ENCODE measurements at regions not wholly inside any gene's neighbourhood (a gene's known extent, or its start where the extent isn't known, plus 50 kb on each side); places are given as distances from the start of the nearest gene placed in this dataset.
"Not testable (repeated sequence)": the region's sequence is repeated elsewhere in the genome, so short reads cannot be mapped to it uniquely, and the experiment has no call there.

- Histone ChIP-seq H3K27me3 (ENCODE audit: control insufficient read depth in 2 of 2, insufficient read depth in 2 of 2, low read length in 2 of 2) (no peaks in the 10 kb centered on the region), H3K9me1 (replicated peaks; ENCODE audit: control insufficient read depth, extremely low read depth, insufficient read depth, low read length) (no peaks in the 10 kb centered on the region), H3K27ac (ENCODE audit: insufficient read depth, low read depth, low read length) (no peak overlapping the region), H4K20me1 (replicated peaks; ENCODE audit: control insufficient read depth, extremely low read depth, insufficient read depth, low read length) (no peaks in the 10 kb centered on the region), H3K9me3 (replicated peaks; ENCODE audit: control insufficient read depth, insufficient read depth, low read length) (no peaks in the 10 kb centered on the region), H3K9ac (replicated peaks; ENCODE audit: extremely low read depth, insufficient read depth, low read length) (no peak overlapping the region), H3K79me2 (ENCODE audit: control insufficient read depth, insufficient read depth, low read length) (no peaks in the 10 kb centered on the region), H3K4me1 (ENCODE audit: control insufficient read depth, extremely low read depth, insufficient read depth, low read length) (no peaks in the 10 kb centered on the region), H3K4me3 (replicated peaks in 1 of 3; ENCODE audit: insufficient read depth in 1 of 3, low read depth in 1 of 3, low read length in 3 of 3) (no peak overlapping the region), H2AFZ (ENCODE audit: low read depth, low read length) (no peak overlapping the region), H3K4me2 (ENCODE audit: insufficient read depth, low read length) (no peak overlapping the region), H3K36me3 (ENCODE audit: control insufficient read depth in 2 of 2, extremely low read depth in 1 of 2, insufficient read depth in 2 of 2, low read length in 2 of 2) (no peaks in the 10 kb centered on the region)
- CTCF ChIA-PET, result interaction anchor here (1.3 kb wide), 1 partner anchor 10 kb away, joined by 3 read pairs; no protein-coding TSS in a partner anchor
- no TSS peak for BruUV-seq (replicated peaks)
- dilution Hi-C loops (cut with MboI; ENCODE audit: extremely low pct_ligation_motif_present, low sequenced_read_pairs), result no loop called here
- TF ChIP-seq POLR2AphosphoS5 (IDR thresholded peaks at IDR 0.05; ENCODE audit: insufficient read depth, low read depth, low read length) (no peak), GATA2 (IDR thresholded peaks at IDR 0.05; ENCODE audit: insufficient read depth, insufficient read length, low read depth, low read length) (no peak), FOS (IDR thresholded peaks at IDR 0.05; ENCODE audit: borderline replicate concordance, insufficient read depth, low read length) (no peak), MAX (IDR thresholded peaks at IDR 0.05; ENCODE audit: insufficient read depth, insufficient read length) (no peak), MYC (IDR thresholded peaks at IDR 0.05; ENCODE audit: low read depth, low read length) (no peak), CTCF (IDR thresholded peaks at IDR 0.05; ENCODE audit: extremely low read depth in 1 of 2, insufficient read depth in 1 of 2, low read depth in 1 of 2, low read length in 2 of 2) (no peak), POLR2A (IDR thresholded peaks at IDR 0.05; ENCODE audit: low read depth, low read length) (no peak), JUN (IDR thresholded peaks at IDR 0.05; ENCODE audit: borderline replicate concordance, insufficient read depth, insufficient read length, low read depth) (no peak), EZH2 (IDR thresholded peaks at IDR 0.05; ENCODE audit: borderline replicate concordance, low read depth, low read length, severe bottlenecking) (no peak)
- FAIRE-seq (no peak), DNase-seq (ENCODE audit: low read depth, low spot score) (no peak)
- POLR2A ChIA-PET, result no interaction called here
- intact Hi-C loops (cut with micrococcal nuclease), result no loop called here
These were observed 157.8 kb downstream of the C1D start for GRCh38 chr2:67904966-67905365.

GRCh38 chr2:67906547-67906946 lies 156.3 kb downstream of the C1D start:
- H2AFZ ChIP-seq (ENCODE audit: low read depth, low read length); POLR2A ChIA-PET; dilution Hi-C loops (cut with MboI; ENCODE audit: extremely low pct_ligation_motif_present, low sequenced_read_pairs); H3K27me3 ChIP-seq (ENCODE audit: control insufficient read depth in 2 of 2, insufficient read depth in 2 of 2, low read length in 2 of 2); H3K36me3 ChIP-seq (ENCODE audit: control insufficient read depth in 2 of 2, extremely low read depth in 1 of 2, insufficient read depth in 2 of 2, low read length in 2 of 2); intact Hi-C loops (cut with micrococcal nuclease); BruUV-seq (replicated peaks); H3K4me3 ChIP-seq (replicated peaks in 1 of 3; ENCODE audit: insufficient read depth in 1 of 3, low read depth in 1 of 3, low read length in 3 of 3); DNase-seq (ENCODE audit: low read depth, low spot score); H3K9me1 ChIP-seq (replicated peaks; ENCODE audit: control insufficient read depth, extremely low read depth, insufficient read depth, low read length); H3K4me1 ChIP-seq (ENCODE audit: control insufficient read depth, extremely low read depth, insufficient read depth, low read length); H3K9ac ChIP-seq (replicated peaks; ENCODE audit: extremely low read depth, insufficient read depth, low read length); FAIRE-seq; H3K27ac ChIP-seq (ENCODE audit: insufficient read depth, low read depth, low read length); H4K20me1 ChIP-seq (replicated peaks; ENCODE audit: control insufficient read depth, extremely low read depth, insufficient read depth, low read length); H3K9me3 ChIP-seq (replicated peaks; ENCODE audit: control insufficient read depth, insufficient read depth, low read length); H3K4me2 ChIP-seq (ENCODE audit: insufficient read depth, low read length); H3K79me2 ChIP-seq (ENCODE audit: control insufficient read depth, insufficient read depth, low read length): not testable (repeated sequence)
- CTCF ChIA-PET, result interaction anchor here (0.9 kb wide), 1 partner anchor 11 kb away, joined by 3 read pairs; no protein-coding TSS in a partner anchor
